Progenitor cell of endocrine pancreas (in vitro differentiated cells): ENCODE measurements at regions not wholly inside any gene's neighbourhood (a gene's known extent, or its start where the extent isn't known, plus 50 kb on each side); places are given as distances from the start of the nearest gene placed in this dataset.

Experiments
- DNase-seq: peaks from one replicate; pipeline ENCODE4 v3.0.0; 2021; ENCODE audit warnings: low spot score; ENCODE audit not compliant: unreplicated experiment
- H3K27ac Mint-ChIP-seq: 2 replicates; pipeline ENCODE4 v1.8.0; 2021; ENCODE audit warnings: mild to moderate bottlenecking, moderate library complexity, mixed read lengths
- H3K27me3 Mint-ChIP-seq: 2 replicates; pipeline ENCODE4 v1.8.0; 2021; ENCODE audit warnings: mixed read lengths
- H3K36me3 Mint-ChIP-seq: 2 replicates; pipeline ENCODE4 v1.8.0; 2022; ENCODE audit warnings: mixed read lengths; ENCODE audit not compliant: insufficient read depth
- H3K4me1 Mint-ChIP-seq: 2 replicates; pipeline ENCODE4 v1.8.0; 2021; ENCODE audit warnings: low read depth, mixed read lengths
- H3K4me3 Mint-ChIP-seq: 2 replicates; pipeline ENCODE4 v1.8.0; 2021; ENCODE audit warnings: low read depth, mild to moderate bottlenecking, moderate library complexity, mixed read lengths
- H3K9me3 Mint-ChIP-seq: 2 replicates; pipeline ENCODE4 v1.8.0; 2021; ENCODE audit warnings: low read depth, mixed read lengths
- CTCF ChIP-seq: fragments of 200-600 bp; sonication (generic); IDR thresholded peaks from one replicate; pipeline ENCODE4 v1.5.0; 2021; ENCODE audit warnings: antibody characterized with exemption, mild to moderate bottlenecking; ENCODE audit not compliant: unreplicated experiment

DNA sequence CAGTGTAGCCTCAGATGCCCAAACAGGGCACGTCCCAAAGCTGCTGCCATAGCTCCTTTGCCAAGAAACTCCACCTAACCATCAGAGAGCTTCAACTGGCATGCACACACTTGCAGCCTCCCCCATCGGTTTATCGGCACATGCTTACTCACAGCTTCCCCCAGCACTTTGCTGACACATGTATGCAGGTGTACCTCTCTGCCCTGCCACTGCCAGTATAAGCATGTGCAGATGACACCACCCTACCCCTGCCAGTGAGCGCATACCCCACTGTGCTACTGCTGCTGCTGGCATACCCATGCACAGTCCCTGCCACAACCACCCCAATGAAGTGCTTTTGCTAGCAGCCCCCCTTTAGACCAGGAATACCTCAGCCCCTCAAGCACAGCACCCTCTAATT, 1231.0 kb downstream of the DSC3 start:
- Mint-ChIP-seq H3K36me3 (no peaks in the 10 kb centered on the region), H3K4me3 (no peak overlapping the region), H3K27ac (no peak overlapping the region), H3K4me1 (no peaks in the 10 kb centered on the region), H3K9me3 (no peaks in the 10 kb centered on the region), H3K27me3 (no peaks in the 10 kb centered on the region)
- DNase-seq, result no peak
- TF ChIP-seq CTCF, result no peak

- no peak overlapping the region for H3K4me3 Mint-ChIP-seq
- H3K27me3 Mint-ChIP-seq, result no peaks in the 10 kb centered on the region
- H3K36me3 Mint-ChIP-seq, result no peaks in the 10 kb centered on the region
- DNase-seq, result no peak
- H3K9me3 Mint-ChIP-seq, result no peaks in the 10 kb centered on the region
- H3K4me1 Mint-ChIP-seq, result no peaks in the 10 kb centered on the region
- TF ChIP-seq CTCF, result no peak
- H3K27ac Mint-ChIP-seq, result no peak overlapping the region
These were observed 1261.7 kb downstream of the DSC3 start for GRCh38 chr18:29780816-29781215.

DNA sequence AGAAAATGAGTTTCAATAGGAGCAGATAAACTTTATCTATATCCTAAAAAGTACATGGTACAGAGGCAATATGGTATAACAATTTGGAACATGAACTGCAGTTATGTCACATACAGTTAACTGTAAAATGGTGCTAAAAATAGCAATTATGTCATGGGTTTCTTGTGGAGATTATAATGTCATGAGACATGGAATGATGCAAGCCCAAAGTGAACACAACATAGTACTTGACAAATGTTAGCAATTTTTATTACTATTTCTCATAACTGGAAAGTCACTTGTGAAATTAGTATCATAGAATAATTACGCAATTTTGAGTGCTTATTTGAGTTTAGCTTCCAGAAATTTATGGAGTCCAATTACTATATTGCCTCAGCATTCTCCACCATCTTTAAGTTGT, 1263.4 kb downstream of the DSC3 start:
- Mint-ChIP-seq H3K27me3 (no peaks in the 10 kb centered on the region), H3K4me1 (no peaks in the 10 kb centered on the region), H3K36me3 (no peaks in the 10 kb centered on the region), H3K4me3 (no peak overlapping the region), H3K27ac (no peak overlapping the region), H3K9me3 (no peaks in the 10 kb centered on the region)
- no peak for DNase-seq
- TF ChIP-seq CTCF, result no peak

GRCh38 chr18:29753379-29753778, 1289.2 kb downstream of the DSC3 start:
- H3K27me3 Mint-ChIP-seq, result no peaks in the 10 kb centered on the region
- TF ChIP-seq CTCF, result no peak
- no peak for DNase-seq
- H3K27ac Mint-ChIP-seq, result no peak overlapping the region
- H3K9me3 Mint-ChIP-seq, result no peaks in the 10 kb centered on the region
- H3K4me1 Mint-ChIP-seq, result no peaks in the 10 kb centered on the region
- no peak overlapping the region for H3K4me3 Mint-ChIP-seq
- H3K36me3 Mint-ChIP-seq, result no peaks in the 10 kb centered on the region

DNA sequence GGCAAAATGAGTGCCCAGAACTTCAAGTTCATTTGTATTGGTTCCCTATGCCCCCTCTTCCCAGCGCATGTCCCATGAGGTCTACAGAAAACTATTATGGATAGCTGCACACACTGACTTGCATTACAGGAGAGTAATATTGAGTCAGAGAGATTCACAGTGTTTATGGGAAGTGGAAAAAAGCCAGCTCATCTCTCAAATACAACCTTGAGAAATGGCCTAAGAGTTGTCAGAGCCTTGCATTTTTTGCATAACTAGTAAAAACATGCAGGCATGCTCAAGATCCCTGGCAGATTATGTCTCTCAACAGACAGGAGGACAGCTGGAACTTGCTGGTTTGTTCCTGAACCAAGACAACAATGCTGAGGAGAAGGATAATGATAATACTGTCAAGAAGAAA, 1292.8 kb downstream of the DSC3 start:
- Mint-ChIP-seq H3K4me1 (peaks cover 8% of the 10 kb centered on the region), H3K27me3 (no peaks in the 10 kb centered on the region), H3K9me3 (no peaks in the 10 kb centered on the region), H3K36me3 (no peaks in the 10 kb centered on the region), H3K27ac (no peak overlapping the region), H3K4me3 (no peak overlapping the region)
- no peak for DNase-seq
- TF ChIP-seq CTCF, result no peak
